ENCODE measurements at regions not wholly inside any gene's neighbourhood (a gene's known extent, or its start where the extent isn't known, plus 50 kb on each side); places are given as distances from the start of the nearest gene placed in this dataset.

DNA sequence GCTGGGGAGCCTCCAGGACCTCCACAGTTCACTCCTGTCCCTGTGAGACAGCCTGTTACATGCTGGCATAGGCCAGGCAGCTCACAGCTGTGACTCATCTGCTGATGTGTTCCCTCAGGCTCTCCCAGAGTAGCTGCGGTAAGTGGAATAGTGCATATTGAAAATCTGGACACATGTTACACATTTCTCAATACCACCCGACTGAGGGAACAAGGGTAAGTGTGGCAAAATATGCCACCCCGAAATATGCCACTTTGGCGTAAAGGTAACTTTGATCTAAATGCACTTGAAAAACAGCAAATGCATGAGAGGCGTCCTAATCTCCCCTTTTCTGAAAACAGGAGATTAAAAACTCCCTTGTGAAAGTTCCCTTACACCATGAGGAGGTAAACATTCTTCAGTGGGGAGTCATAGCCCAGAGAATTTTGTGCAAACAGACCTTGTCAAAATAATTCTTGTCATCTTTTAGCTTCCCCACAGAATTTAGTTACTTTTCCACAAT is 557.9 kb downstream of the CCDC85A start:
- FAIRE-seq (no peak), DNase-seq (ENCODE audit: low read depth) (peak; percentile 94)
- H3K36me3 ChIP-seq (ENCODE audit: control insufficient read depth, insufficient read depth, low read length) = no peaks in the 10 kb centered on the region
- TF ChIP-seq, protein P1, sequence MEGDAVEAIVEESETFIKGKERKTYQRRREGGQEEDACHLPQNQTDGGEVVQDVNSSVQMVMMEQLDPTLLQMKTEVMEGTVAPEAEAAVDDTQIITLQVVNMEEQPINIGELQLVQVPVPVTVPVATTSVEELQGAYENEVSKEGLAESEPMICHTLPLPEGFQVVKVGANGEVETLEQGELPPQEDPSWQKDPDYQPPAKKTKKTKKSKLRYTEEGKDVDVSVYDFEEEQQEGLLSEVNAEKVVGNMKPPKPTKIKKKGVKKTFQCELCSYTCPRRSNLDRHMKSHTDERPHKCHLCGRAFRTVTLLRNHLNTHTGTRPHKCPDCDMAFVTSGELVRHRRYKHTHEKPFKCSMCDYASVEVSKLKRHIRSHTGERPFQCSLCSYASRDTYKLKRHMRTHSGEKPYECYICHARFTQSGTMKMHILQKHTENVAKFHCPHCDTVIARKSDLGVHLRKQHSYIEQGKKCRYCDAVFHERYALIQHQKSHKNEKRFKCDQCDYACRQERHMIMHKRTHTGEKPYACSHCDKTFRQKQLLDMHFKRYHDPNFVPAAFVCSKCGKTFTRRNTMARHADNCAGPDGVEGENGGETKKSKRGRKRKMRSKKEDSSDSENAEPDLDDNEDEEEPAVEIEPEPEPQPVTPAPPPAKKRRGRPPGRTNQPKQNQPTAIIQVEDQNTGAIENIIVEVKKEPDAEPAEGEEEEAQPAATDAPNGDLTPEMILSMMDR (IDR thresholded peaks at IDR 0.05; ENCODE audit: insufficient read depth, low read length, severe bottlenecking) = no peak
- no peak overlapping the region for H3K4me3 ChIP-seq (ENCODE audit: low read depth, low read length)
- no peaks in the 10 kb centered on the region for H3K27me3 ChIP-seq (ENCODE audit: control insufficient read depth, insufficient read depth, low read length)

DNA sequence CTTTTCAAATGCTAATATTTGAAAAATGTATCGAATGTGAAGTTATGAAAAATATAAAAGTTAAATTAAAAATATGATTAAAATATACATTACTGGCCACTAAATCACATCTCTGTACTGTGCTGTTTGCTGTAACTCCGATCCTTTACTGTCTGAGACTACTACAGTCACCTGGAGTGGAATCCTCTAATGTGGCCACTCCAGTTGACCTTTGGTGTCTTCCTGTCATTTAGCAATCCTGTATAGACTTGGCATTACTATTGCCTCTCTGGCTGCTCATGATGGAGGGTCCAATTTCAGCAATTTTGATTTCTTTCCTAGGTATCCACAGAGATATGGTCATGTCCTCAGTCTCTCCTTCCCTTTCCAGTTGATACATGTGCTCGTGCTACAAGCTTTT is 560.0 kb downstream of the CCDC85A start:
- TF ChIP-seq, protein P1 (IDR thresholded peaks at IDR 0.05; ENCODE audit: insufficient read depth, low read length, severe bottlenecking) = no peak
- DNase-seq (ENCODE audit: low read depth) = no peak

DNA sequence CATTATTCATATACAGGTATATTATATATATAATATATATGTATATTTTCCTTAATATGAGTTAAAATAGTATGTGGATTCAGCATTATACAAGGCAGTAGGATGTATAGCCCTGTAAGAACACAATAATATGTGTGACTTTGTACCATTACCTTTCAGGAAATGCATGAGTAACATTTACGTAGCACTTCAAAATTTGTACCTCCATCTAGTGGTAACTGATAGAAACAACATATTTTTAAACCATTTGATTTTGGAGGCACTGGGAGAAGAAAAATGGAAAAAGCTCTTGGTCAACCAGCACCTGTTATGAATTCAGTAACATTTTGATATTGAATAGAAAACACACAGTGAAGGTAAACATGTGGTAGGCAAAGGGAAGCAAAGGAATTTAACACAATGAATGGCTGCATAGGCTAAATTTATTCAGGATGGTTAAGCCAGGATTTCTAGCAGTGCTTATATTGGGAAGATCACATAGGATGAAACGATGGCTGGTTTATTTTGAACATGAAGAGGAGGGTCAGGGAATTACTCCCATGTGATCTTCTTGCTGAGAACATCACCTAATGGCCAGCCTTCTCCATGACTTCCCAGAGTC is 565.5 kb downstream of the CCDC85A start:
- H3K27me3 ChIP-seq (ENCODE audit: control insufficient read depth, insufficient read depth, low read length) = no peaks in the 10 kb centered on the region
- no peaks in the 10 kb centered on the region for H3K36me3 ChIP-seq (ENCODE audit: control insufficient read depth, insufficient read depth, low read length)
- FAIRE-seq (no peak), DNase-seq (ENCODE audit: low read depth) (peak; percentile 67)
- H3K4me3 ChIP-seq (ENCODE audit: low read depth, low read length) = no peak overlapping the region
- TF ChIP-seq, protein P1 (IDR thresholded peaks at IDR 0.05; ENCODE audit: insufficient read depth, low read length, severe bottlenecking) = peak; percentile 26

More for the DNA sequence above, 560.0 kb downstream of the CCDC85A start:
- FAIRE-seq = no peak
- Histone ChIP-seq H3K36me3 (ENCODE audit: control insufficient read depth, insufficient read depth, low read length) (no peaks in the 10 kb centered on the region), H3K27me3 (ENCODE audit: control insufficient read depth, insufficient read depth, low read length) (no peaks in the 10 kb centered on the region), H3K4me3 (ENCODE audit: low read depth, low read length) (no peak overlapping the region)

DNA sequence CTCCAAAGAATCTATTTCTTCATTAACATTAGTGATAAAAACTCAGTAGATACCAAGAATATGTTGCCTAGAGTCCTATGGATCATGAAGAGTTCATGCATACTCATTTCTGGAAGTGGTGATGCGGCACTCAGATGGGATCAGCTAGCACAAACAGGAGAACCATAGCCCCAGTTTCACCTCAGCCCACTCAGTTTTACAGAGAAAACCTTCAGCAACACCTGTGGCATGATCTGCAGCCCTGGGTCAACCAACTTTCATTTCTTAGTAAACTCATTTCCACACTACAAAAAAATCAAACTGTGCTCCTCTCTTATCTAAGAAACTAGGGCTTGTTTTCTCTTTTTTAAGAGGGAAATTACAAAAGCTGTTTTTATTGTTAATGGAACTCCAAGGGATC is 569.4 kb downstream of the CCDC85A start:
- no peak for DNase-seq (ENCODE audit: low read depth)
- no peaks in the 10 kb centered on the region for H3K27me3 ChIP-seq (ENCODE audit: control insufficient read depth, insufficient read depth, low read length)
- no peak overlapping the region for H3K4me3 ChIP-seq (ENCODE audit: low read depth, low read length)
- no peak for FAIRE-seq
- TF ChIP-seq, protein P1 (IDR thresholded peaks at IDR 0.05; ENCODE audit: insufficient read depth, low read length, severe bottlenecking) = no peak
- no peaks in the 10 kb centered on the region for H3K36me3 ChIP-seq (ENCODE audit: control insufficient read depth, insufficient read depth, low read length)

DNA sequence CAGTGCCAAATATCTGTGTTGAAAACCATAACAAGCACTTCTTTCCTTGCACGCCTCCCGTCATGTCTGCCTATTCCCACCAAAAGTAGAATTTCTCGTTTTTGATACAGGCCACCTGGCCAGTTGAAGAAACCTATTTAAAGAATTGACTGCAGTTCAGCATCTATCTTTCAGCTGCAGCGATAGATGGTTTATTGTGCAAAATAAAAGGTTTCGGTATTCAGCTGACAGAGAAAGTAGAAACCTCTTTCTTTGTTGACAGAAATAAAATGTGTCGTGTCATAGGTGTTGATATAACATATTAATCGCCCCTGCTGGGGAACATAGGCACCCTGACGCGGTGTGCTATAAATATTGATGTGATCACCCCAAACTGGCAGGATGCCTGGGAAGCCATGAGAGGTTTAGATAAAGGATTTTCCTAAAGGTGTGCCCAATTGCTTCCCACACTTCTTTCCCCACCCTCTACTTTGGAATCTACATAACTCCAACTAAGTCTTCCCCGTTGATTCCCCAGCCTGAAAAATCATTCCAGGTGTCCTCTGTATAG is 570.4 kb downstream of the CCDC85A start:
- H3K27me3 ChIP-seq (ENCODE audit: control insufficient read depth, insufficient read depth, low read length) = no peaks in the 10 kb centered on the region
- H3K36me3 ChIP-seq (ENCODE audit: control insufficient read depth, insufficient read depth, low read length) = no peaks in the 10 kb centered on the region
- TF ChIP-seq, protein P1 (IDR thresholded peaks at IDR 0.05; ENCODE audit: insufficient read depth, low read length, severe bottlenecking) = no peak
- H3K4me3 ChIP-seq (ENCODE audit: low read depth, low read length) = no peak overlapping the region
- DNase-seq (ENCODE audit: low read depth) (no peak), FAIRE-seq (no peak)
